ENCODE measurements at regions not wholly inside any gene's neighbourhood (a gene's known extent, or its start where the extent isn't known, plus 50 kb on each side); places are given as distances from the start of the nearest gene placed in this dataset.

DNA sequence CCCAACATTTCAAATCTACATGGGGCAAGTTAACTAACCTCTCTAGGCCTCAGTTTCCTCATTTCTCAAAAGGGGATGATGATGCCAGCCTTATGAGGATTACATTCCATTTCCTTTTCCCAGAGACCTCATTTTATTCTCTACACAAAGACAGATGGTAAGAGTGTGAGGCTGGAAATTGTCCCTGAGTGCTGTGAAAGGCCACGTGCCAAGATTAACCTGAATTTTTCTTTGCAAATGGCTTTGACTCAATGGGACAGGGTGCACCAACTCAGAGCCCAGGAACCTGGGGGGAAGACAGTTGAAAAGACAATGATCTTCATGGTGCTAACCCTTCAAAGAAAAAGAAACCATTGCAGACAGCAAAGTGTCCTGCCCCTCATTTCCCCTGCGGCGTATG lies 332.8 kb downstream of the TMEM114 start:
- Histone ChIP-seq H3K27ac (ENCODE audit: low read depth in 2 of 2, low read length in 2 of 2) (no peak overlapping the region), H3K4me3 (ENCODE audit: low read length in 2 of 2) (no peak overlapping the region), H3K4me1 (ENCODE audit: control insufficient read depth in 2 of 2, insufficient read depth in 2 of 2, low read length in 2 of 2) (no peaks in the 10 kb centered on the region), H3K9me3 (ENCODE audit: control insufficient read depth in 2 of 2, low read length in 2 of 2) (no peaks in the 10 kb centered on the region), H3K27me3 (ENCODE audit: control insufficient read depth in 2 of 2, insufficient read depth in 2 of 2, low read length in 2 of 2) (no peaks in the 10 kb centered on the region), H3K9ac (ENCODE audit: low read depth in 1 of 2, low read length in 2 of 2) (no peak overlapping the region), H3K36me3 (ENCODE audit: control insufficient read depth in 2 of 2, insufficient read depth in 2 of 2, low read length in 2 of 2) (no peaks in the 10 kb centered on the region)

DNA sequence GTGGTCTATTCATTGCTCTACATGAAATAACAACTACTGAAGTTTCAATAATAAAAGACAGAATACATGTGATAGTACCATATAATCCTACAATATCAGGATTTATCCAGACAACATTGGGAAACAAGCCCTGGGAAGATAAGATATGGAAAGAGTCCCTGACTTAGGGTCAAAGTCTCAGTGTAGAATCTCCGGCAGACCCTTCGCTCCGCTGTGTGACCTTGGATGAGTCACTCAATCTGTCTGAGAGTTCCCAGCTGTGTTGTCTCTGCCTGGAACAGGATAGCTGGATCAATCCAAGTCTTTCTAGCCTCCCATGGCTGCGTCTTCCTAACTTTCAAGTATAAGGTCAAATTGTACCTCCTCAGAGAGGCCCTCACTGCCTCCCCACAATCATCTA lies 335.9 kb downstream of the TMEM114 start:
- H3K27ac ChIP-seq (ENCODE audit: low read depth in 2 of 2, low read length in 2 of 2): no peak overlapping the region
- H3K9me3 ChIP-seq (ENCODE audit: control insufficient read depth in 2 of 2, low read length in 2 of 2): no peaks in the 10 kb centered on the region
- no peaks in the 10 kb centered on the region for H3K36me3 ChIP-seq (ENCODE audit: control insufficient read depth in 2 of 2, insufficient read depth in 2 of 2, low read length in 2 of 2)
- no peaks in the 10 kb centered on the region for H3K27me3 ChIP-seq (ENCODE audit: control insufficient read depth in 2 of 2, insufficient read depth in 2 of 2, low read length in 2 of 2)
- H3K4me1 ChIP-seq (ENCODE audit: control insufficient read depth in 2 of 2, insufficient read depth in 2 of 2, low read length in 2 of 2): peaks cover 2 to 3% of the 10 kb centered on the region in 2 donors
- H3K4me3 ChIP-seq (ENCODE audit: low read length in 2 of 2): no peak overlapping the region
- H3K9ac ChIP-seq (ENCODE audit: low read depth in 1 of 2, low read length in 2 of 2): no peak overlapping the region

DNA sequence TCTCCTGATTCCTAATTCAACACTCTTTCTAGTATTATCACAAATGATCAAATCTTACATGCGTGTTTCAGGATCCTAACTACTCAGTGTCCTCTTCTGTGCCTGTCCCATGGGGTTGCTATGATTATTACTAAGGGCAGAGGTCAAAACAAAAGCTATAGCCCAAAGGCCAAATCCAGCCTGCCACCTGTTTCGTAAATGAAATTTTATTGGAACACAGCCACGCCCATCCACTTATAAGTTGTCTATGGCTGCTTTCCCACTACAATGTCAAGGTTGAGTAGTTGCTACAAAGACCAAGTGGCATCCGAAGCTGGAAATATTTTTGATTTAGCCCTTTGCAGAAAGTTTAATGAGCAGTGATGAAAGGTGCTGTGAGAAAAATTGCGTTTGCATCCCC lies 336.6 kb downstream of the TMEM114 start:
- H3K4me3 ChIP-seq (ENCODE audit: low read length in 2 of 2): no peak overlapping the region
- no peak overlapping the region for H3K27ac ChIP-seq (ENCODE audit: low read depth in 2 of 2, low read length in 2 of 2)
- no peaks in the 10 kb centered on the region for H3K36me3 ChIP-seq (ENCODE audit: control insufficient read depth in 2 of 2, insufficient read depth in 2 of 2, low read length in 2 of 2)
- H3K27me3 ChIP-seq (ENCODE audit: control insufficient read depth in 2 of 2, insufficient read depth in 2 of 2, low read length in 2 of 2): no peaks in the 10 kb centered on the region
- no peak overlapping the region for H3K9ac ChIP-seq (ENCODE audit: low read depth in 1 of 2, low read length in 2 of 2)
- H3K9me3 ChIP-seq (ENCODE audit: control insufficient read depth in 2 of 2, low read length in 2 of 2): no peaks in the 10 kb centered on the region
- peaks cover 6 to 8% of the 10 kb centered on the region in 2 donors for H3K4me1 ChIP-seq (ENCODE audit: control insufficient read depth in 2 of 2, insufficient read depth in 2 of 2, low read length in 2 of 2)

DNA sequence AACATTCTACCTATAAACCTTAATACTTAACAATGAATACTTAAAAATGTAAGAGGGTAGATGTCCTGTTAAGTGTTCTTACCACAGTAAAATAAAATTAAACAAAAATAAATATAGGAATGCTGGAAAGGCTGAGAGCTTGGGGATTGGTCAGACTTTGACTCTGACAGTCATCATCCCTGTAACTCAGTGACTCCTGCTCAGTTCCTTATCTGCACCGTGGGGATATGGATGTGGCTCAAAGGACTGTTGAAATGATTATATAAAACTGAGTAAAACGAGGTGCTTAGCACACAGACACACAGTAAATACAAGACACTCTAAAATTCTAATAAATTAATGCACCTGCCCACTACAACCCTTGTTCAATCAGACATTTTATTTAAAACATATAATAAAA lies 338.6 kb downstream of the TMEM114 start:
- Histone ChIP-seq H3K4me1 (ENCODE audit: control insufficient read depth in 2 of 2, insufficient read depth in 2 of 2, low read length in 2 of 2) (peaks cover 9 to 17% of the 10 kb centered on the region in 2 donors), H3K9ac (ENCODE audit: low read depth in 1 of 2, low read length in 2 of 2) (no peak overlapping the region), H3K9me3 (ENCODE audit: control insufficient read depth in 2 of 2, low read length in 2 of 2) (no peaks in the 10 kb centered on the region), H3K27me3 (ENCODE audit: control insufficient read depth in 2 of 2, insufficient read depth in 2 of 2, low read length in 2 of 2) (no peaks in the 10 kb centered on the region), H3K4me3 (ENCODE audit: low read length in 2 of 2) (no peak overlapping the region), H3K27ac (ENCODE audit: low read depth in 2 of 2, low read length in 2 of 2) (no peak overlapping the region), H3K36me3 (ENCODE audit: control insufficient read depth in 2 of 2, insufficient read depth in 2 of 2, low read length in 2 of 2) (no peaks in the 10 kb centered on the region)

DNA sequence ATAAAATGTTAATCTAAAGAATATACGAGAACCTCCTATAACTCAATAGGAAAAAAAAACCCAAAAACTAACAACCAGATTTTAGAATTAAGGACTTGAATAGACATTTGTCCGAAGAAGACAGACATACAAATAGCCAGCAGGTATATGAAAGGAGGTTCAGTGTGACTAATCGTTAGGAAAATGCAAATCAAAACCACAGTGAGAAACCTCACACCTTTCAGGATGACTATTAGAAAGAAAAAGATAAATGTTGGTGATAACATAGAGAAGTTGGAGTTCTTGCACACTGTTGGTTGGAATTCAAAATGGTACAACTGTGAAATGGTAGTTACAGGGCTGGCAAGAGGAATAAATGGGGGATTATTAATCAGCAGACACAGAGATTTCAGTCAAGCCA lies 339.0 kb downstream of the TMEM114 start:
- Histone ChIP-seq H3K4me1 (ENCODE audit: control insufficient read depth in 2 of 2, insufficient read depth in 2 of 2, low read length in 2 of 2) (peaks cover 9 to 17% of the 10 kb centered on the region in 2 donors), H3K27me3 (ENCODE audit: control insufficient read depth in 2 of 2, insufficient read depth in 2 of 2, low read length in 2 of 2) (no peaks in the 10 kb centered on the region), H3K9ac (ENCODE audit: low read depth in 1 of 2, low read length in 2 of 2) (no peak overlapping the region), H3K27ac (ENCODE audit: low read depth in 2 of 2, low read length in 2 of 2) (no peak overlapping the region), H3K9me3 (ENCODE audit: control insufficient read depth in 2 of 2, low read length in 2 of 2) (no peaks in the 10 kb centered on the region), H3K4me3 (ENCODE audit: low read length in 2 of 2) (no peak overlapping the region), H3K36me3 (ENCODE audit: control insufficient read depth in 2 of 2, insufficient read depth in 2 of 2, low read length in 2 of 2) (no peaks in the 10 kb centered on the region)

DNA sequence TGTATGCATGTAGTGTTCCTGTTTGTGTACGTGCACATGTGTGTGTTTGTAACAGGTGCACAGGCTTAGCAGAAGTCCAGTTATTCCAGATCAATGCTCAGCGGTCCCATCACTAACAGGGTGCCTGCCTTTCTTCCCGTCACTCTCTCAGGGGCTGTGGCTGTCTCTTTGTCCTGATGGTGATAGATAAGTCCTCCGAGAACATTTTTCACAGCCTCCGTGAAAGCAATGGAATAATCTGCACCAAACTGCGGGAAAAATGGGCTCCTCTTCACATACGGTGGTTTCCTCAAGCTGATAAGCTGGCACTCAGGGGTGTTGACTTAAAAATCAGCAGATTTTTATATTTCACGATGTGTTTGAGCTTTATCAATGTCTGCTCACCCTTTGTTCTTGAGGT lies 342.3 kb downstream of the TMEM114 start:
- peaks cover 9 to 17% of the 10 kb centered on the region in 2 donors for H3K4me1 ChIP-seq (ENCODE audit: control insufficient read depth in 2 of 2, insufficient read depth in 2 of 2, low read length in 2 of 2)
- H3K4me3 ChIP-seq (ENCODE audit: low read length in 2 of 2): no peak overlapping the region
- H3K27me3 ChIP-seq (ENCODE audit: control insufficient read depth in 2 of 2, insufficient read depth in 2 of 2, low read length in 2 of 2): no peaks in the 10 kb centered on the region
- no peaks in the 10 kb centered on the region for H3K9me3 ChIP-seq (ENCODE audit: control insufficient read depth in 2 of 2, low read length in 2 of 2)
- no peaks in the 10 kb centered on the region for H3K36me3 ChIP-seq (ENCODE audit: control insufficient read depth in 2 of 2, insufficient read depth in 2 of 2, low read length in 2 of 2)
- no peak overlapping the region for H3K27ac ChIP-seq (ENCODE audit: low read depth in 2 of 2, low read length in 2 of 2)
- H3K9ac ChIP-seq (ENCODE audit: low read depth in 1 of 2, low read length in 2 of 2): no peak overlapping the region

DNA sequence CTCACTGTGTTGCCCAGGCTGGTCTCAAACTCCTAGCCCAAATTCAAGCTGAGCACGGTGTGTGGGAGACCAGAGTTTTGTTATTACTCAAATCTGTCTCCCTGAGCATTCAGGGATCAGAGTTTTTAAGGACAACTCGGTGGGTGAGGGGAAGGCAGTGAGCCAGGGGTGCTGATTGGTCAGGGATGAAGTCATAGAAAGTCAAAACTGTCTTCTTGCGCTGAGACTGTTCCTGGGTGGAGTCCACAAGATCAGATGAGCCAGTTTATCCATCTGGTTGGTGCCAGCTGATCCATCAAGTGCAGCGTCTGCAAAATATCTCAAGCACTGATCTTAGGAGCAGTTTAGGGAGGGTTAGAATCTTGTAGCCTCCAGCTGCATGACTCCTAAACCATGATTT lies 346.3 kb downstream of the TMEM114 start:
- Histone ChIP-seq H3K36me3 (ENCODE audit: control insufficient read depth in 2 of 2, insufficient read depth in 2 of 2, low read length in 2 of 2) (no peaks in the 10 kb centered on the region), H3K9me3 (ENCODE audit: control insufficient read depth in 2 of 2, low read length in 2 of 2) (no peaks in the 10 kb centered on the region), H3K4me1 (ENCODE audit: control insufficient read depth in 2 of 2, insufficient read depth in 2 of 2, low read length in 2 of 2) (peaks cover 6 to 15% of the 10 kb centered on the region in 2 donors), H3K4me3 (ENCODE audit: low read length in 2 of 2) (no peak overlapping the region), H3K27ac (ENCODE audit: low read depth in 2 of 2, low read length in 2 of 2) (no peak overlapping the region), H3K27me3 (ENCODE audit: control insufficient read depth in 2 of 2, insufficient read depth in 2 of 2, low read length in 2 of 2) (no peaks in the 10 kb centered on the region), H3K9ac (ENCODE audit: low read depth in 1 of 2, low read length in 2 of 2) (no peak overlapping the region)

DNA sequence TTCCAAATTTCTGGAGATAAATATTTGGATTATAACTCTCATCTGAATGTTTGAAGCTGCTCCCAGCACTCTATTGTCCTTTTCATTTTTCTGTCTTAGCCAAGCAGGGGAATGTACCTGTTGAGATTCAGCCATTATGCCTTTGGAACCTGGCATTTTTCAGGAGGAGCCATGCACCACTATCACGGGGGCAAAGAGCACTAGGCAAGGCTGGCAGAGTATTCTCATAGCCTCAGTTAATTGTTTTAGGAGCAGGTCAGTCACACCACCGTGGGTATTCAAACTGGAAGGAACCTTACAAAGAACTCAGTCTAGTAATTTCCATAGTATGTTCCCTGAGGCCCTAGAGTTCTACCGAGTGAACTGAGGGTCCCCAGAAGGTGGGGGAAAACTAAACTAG lies 348.9 kb downstream of the TMEM114 start:
- Histone ChIP-seq H3K9ac (ENCODE audit: low read depth in 1 of 2, low read length in 2 of 2) (no peak overlapping the region), H3K4me1 (ENCODE audit: control insufficient read depth in 2 of 2, insufficient read depth in 2 of 2, low read length in 2 of 2) (peaks cover 2 to 4% of the 10 kb centered on the region in 2 donors), H3K36me3 (ENCODE audit: control insufficient read depth in 2 of 2, insufficient read depth in 2 of 2, low read length in 2 of 2) (no peaks in the 10 kb centered on the region), H3K27ac (ENCODE audit: low read depth in 2 of 2, low read length in 2 of 2) (no peak overlapping the region), H3K4me3 (ENCODE audit: low read length in 2 of 2) (no peak overlapping the region), H3K9me3 (ENCODE audit: control insufficient read depth in 2 of 2, low read length in 2 of 2) (no peaks in the 10 kb centered on the region), H3K27me3 (ENCODE audit: control insufficient read depth in 2 of 2, insufficient read depth in 2 of 2, low read length in 2 of 2) (no peaks in the 10 kb centered on the region)

DNA sequence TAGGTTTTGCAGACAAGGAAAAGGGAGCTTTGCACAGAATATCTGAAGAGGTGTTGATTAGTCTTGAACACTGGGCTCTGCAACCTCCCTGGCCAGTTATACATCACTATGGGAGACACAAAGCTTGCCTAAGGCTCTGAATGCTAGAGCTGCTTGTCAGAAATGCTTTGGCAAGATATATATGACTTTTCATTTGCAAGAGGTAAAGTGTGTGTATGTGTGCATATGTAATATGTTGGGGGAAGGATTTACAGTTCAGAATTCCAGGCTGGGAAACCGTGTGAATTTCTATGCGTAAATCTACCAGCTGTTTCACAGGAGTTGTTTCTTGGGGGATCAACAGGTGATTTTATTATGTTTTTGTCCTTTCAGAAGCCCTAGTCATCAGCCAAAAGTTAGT lies 350.9 kb downstream of the TMEM114 start:
- Histone ChIP-seq H3K9me3 (ENCODE audit: control insufficient read depth in 2 of 2, low read length in 2 of 2) (no peaks in the 10 kb centered on the region), H3K4me1 (ENCODE audit: control insufficient read depth in 2 of 2, insufficient read depth in 2 of 2, low read length in 2 of 2) (peaks cover 2 to 4% of the 10 kb centered on the region in 2 donors), H3K36me3 (ENCODE audit: control insufficient read depth in 2 of 2, insufficient read depth in 2 of 2, low read length in 2 of 2) (no peaks in the 10 kb centered on the region), H3K27me3 (ENCODE audit: control insufficient read depth in 2 of 2, insufficient read depth in 2 of 2, low read length in 2 of 2) (no peaks in the 10 kb centered on the region), H3K9ac (ENCODE audit: low read depth in 1 of 2, low read length in 2 of 2) (no peak overlapping the region), H3K27ac (ENCODE audit: low read depth in 2 of 2, low read length in 2 of 2) (no peak overlapping the region), H3K4me3 (ENCODE audit: low read length in 2 of 2) (no peak overlapping the region)

DNA sequence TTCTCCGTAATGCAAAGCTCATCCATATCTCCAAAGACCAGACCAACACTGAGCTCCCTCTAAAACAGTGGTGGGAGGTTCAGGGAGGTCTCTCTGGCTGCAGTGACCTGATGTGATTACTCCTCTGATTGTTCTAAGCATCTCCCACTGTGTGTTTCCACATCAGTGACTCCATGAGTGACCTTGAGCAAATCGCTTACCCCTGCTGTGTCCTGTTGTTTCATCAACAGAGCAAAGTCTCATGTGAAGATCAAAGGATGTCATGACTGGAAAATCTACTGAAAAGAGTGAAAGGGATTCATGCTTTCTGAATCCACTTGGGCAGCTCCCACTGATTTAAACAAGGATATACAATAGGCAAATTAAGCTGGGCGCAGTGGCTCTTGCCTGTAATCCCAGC lies 352.9 kb downstream of the TMEM114 start:
- Histone ChIP-seq H3K4me3 (ENCODE audit: low read length in 2 of 2) (no peak overlapping the region), H3K4me1 (ENCODE audit: control insufficient read depth in 2 of 2, insufficient read depth in 2 of 2, low read length in 2 of 2) (peaks cover 2 to 4% of the 10 kb centered on the region in 2 donors), H3K9me3 (ENCODE audit: control insufficient read depth in 2 of 2, low read length in 2 of 2) (no peaks in the 10 kb centered on the region), H3K27ac (ENCODE audit: low read depth in 2 of 2, low read length in 2 of 2) (no peak overlapping the region), H3K27me3 (ENCODE audit: control insufficient read depth in 2 of 2, insufficient read depth in 2 of 2, low read length in 2 of 2) (no peaks in the 10 kb centered on the region), H3K36me3 (ENCODE audit: control insufficient read depth in 2 of 2, insufficient read depth in 2 of 2, low read length in 2 of 2) (no peaks in the 10 kb centered on the region), H3K9ac (ENCODE audit: low read depth in 1 of 2, low read length in 2 of 2) (no peak overlapping the region)

DNA sequence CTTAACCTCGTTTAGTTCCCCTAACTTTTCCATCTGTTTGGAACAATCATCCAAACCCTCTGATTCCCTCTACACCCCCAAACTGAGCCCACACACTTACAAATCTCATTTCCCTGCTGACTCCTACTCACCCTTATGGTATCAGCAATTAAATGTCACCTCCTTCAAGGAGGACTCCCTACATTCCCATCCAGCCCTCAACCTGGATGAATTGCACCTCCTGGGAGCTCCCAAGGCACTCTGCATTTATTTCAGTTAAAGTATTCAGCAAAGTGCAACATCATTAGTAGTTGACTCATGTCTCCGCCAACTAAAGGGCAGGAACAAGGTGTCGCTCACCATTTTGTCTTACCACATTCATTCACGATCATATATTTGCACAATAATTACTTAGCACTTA lies 353.5 kb downstream of the TMEM114 start:
- H3K27ac ChIP-seq (ENCODE audit: low read depth in 2 of 2, low read length in 2 of 2): no peak overlapping the region
- no peaks in the 10 kb centered on the region for H3K27me3 ChIP-seq (ENCODE audit: control insufficient read depth in 2 of 2, insufficient read depth in 2 of 2, low read length in 2 of 2)
- peaks cover 0 to 4% of the 10 kb centered on the region in 2 donors for H3K4me1 ChIP-seq (ENCODE audit: control insufficient read depth in 2 of 2, insufficient read depth in 2 of 2, low read length in 2 of 2)
- H3K36me3 ChIP-seq (ENCODE audit: control insufficient read depth in 2 of 2, insufficient read depth in 2 of 2, low read length in 2 of 2): no peaks in the 10 kb centered on the region
- no peaks in the 10 kb centered on the region for H3K9me3 ChIP-seq (ENCODE audit: control insufficient read depth in 2 of 2, low read length in 2 of 2)
- H3K9ac ChIP-seq (ENCODE audit: low read depth in 1 of 2, low read length in 2 of 2): no peak overlapping the region
- no peak overlapping the region for H3K4me3 ChIP-seq (ENCODE audit: low read length in 2 of 2)
